Prostate gland (tissue), 2 donors: ENCODE measurements at regions not wholly inside any gene's neighbourhood (a gene's known extent, or its start where the extent isn't known, plus 50 kb on each side); places are given as distances from the start of the nearest gene placed in this dataset.

Source experiments
- DNase-seq: peaks from one replicate; pipeline ENCODE4 v3.0.0-alpha.2; 2019; ENCODE audit warnings: low spot score
- H3K27ac ChIP-seq, 2 donors: fragments of 200-600 bp; sonication (generic); 2 replicates each; pipeline ENCODE4 v1.5.1; 2017 to 2019
- H3K27me3 ChIP-seq: fragments of 200-600 bp; sonication (generic); replicated peaks from 2 replicates; pipeline ENCODE4 v1.5.1; 2019; ENCODE audit not compliant: insufficient read depth
- H3K36me3 ChIP-seq, 2 donors: fragments of 200-600 bp; sonication (generic); 1 replicate in 1 of 2; 2 replicates in 1 of 2; pipeline versions ENCODE4 v1.5.1 to v1.8.1; 2017 to 2019
- H3K4me1 ChIP-seq: fragments of 200-600 bp; sonication (generic); replicated peaks from 2 replicates; pipeline ENCODE4 v1.5.1; 2019
- H3K4me3 ChIP-seq, 2 donors: fragments of 200-600 bp; sonication (generic); 2 replicates each; pipeline ENCODE4 v1.5.1; 2017 to 2019
- H3K9me3 ChIP-seq: fragments of 200-600 bp; sonication (generic); 2 replicates; pipeline ENCODE4 v1.5.1; 2017
- POLR2A ChIP-seq: fragments of 450-650 bp; IDR thresholded peaks from one replicate; pipeline ENCODE4 v1.6.1; 2016; ENCODE audit warnings: antibody characterized with exemption, mild to moderate bottlenecking
- POLR2AphosphoS5 ChIP-seq: sonication (generic); formaldehyde crosslinking; IDR thresholded peaks from one replicate; pipeline ENCODE4 v1.6.1; 2017; ENCODE audit warnings: antibody characterized with exemption
- WGBS: methylation state at CpG from one replicate; pipeline ENCODE4 v1.1.5; 2018; 5-methylcytosine and 5-hydroxymethylcytosine counted together
- intact Hi-C: fragments of 100-400 bp; cut with DNase I; formaldehyde crosslinking; loops from one replicate; pipeline ENCODE4 v1.14.2; 2022
- TF ChIP-seq, protein P1 (sequence below), 4 experiments: fragments of 200-600 bp in 2 of 4; fragments of 450-650 bp in 2 of 4; sonication (generic) in 2 of 4; IDR thresholded peaks; 1 replicate in 3 of 4; 2 replicates in 1 of 4; pipeline ENCODE4 v1.5.1; 2016 to 2019; ENCODE audit warnings: antibody characterized with exemption in 4 of 4, mild to moderate bottlenecking in 2 of 4, moderate library complexity in 2 of 4

DNA sequence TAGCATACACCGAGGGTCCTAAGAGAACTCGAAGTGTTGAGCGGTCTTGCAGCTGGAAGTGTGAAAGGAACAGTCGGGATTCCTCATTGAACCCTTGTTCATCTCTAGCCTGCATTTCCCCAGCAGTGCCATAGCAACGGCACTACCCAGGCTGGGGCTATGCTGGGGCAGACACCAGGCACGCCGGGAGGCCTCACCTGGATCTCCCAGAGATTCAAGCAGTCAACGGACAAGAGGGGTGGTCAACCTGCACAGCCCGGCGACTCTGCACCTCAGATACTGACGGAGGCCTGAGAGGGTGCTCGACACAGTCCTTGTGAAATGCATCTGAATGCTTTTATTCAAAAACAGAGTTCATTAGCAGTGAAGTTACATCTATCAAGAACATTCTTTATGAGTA is 604.2 kb downstream of the GALR1 start:
- H3K27me3 ChIP-seq: no peaks in the 10 kb centered on the region
- H3K4me3 ChIP-seq: no peak overlapping the region
- TF ChIP-seq POLR2AphosphoS5 (no peak), POLR2A (no peak)
- TF ChIP-seq, protein P1, sequence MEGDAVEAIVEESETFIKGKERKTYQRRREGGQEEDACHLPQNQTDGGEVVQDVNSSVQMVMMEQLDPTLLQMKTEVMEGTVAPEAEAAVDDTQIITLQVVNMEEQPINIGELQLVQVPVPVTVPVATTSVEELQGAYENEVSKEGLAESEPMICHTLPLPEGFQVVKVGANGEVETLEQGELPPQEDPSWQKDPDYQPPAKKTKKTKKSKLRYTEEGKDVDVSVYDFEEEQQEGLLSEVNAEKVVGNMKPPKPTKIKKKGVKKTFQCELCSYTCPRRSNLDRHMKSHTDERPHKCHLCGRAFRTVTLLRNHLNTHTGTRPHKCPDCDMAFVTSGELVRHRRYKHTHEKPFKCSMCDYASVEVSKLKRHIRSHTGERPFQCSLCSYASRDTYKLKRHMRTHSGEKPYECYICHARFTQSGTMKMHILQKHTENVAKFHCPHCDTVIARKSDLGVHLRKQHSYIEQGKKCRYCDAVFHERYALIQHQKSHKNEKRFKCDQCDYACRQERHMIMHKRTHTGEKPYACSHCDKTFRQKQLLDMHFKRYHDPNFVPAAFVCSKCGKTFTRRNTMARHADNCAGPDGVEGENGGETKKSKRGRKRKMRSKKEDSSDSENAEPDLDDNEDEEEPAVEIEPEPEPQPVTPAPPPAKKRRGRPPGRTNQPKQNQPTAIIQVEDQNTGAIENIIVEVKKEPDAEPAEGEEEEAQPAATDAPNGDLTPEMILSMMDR (IDR thresholded peaks at IDR 0.05): no peak
- H3K36me3 ChIP-seq: no peaks in the 10 kb centered on the region
- no peak overlapping the region for H3K27ac ChIP-seq
- H3K9me3 ChIP-seq: no peaks in the 10 kb centered on the region
- whole genome bisulfite sequencing: 91% methylated on average over 12 of the region's 12 CpGs
- DNase-seq: no peak
- H3K4me1 ChIP-seq: no peaks in the 10 kb centered on the region
- intact Hi-C loops: no loop called here

DNA sequence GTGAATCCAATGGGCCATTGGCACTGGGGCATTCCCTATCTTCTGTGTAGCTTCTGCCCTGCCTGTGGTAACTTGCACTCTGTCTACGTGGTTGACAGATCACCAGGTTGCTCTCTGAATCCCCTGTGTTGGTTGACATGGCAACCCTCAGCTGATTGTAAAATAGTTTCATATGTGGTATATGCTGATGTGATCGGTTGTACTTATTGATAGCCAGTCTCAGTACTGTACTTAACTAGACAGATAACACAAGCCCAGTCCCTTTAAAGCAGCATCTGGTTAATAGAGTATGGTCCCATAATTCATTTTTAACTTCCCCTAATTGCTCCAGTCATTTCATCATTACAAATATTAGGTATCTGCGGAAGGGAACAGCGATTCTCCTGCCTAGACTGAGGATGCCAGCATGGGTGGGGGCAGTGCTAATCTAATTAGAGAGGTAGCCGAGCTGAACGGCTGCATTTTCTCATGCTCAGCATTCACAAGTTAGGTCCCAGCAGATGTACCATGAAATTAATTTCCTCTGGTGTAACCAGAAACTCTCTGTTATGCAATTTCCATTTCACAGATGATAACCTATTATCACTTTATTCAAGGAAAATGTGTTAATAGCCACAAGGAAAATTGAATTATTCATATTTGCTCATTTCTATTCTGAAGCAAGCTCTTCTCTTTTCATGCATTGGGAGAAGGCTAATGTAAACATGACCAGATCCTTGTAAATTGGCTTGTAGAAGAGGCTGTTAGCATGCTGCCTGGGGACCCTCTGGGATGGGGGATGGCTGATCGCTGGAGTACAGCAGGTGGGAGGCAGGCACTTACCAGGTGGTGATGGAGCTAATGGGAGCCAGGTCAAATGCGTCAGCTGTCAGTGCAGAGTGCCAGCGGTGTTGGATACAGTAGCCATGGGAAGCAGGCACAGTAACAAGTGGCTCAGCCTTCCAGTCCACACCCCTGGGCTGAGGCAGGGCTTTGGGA is 608.3 kb downstream of the GALR1 start:
- no peaks in the 10 kb centered on the region for H3K4me1 ChIP-seq
- 48% methylated on average over 9 of the region's 9 CpGs for WGBS

DNA sequence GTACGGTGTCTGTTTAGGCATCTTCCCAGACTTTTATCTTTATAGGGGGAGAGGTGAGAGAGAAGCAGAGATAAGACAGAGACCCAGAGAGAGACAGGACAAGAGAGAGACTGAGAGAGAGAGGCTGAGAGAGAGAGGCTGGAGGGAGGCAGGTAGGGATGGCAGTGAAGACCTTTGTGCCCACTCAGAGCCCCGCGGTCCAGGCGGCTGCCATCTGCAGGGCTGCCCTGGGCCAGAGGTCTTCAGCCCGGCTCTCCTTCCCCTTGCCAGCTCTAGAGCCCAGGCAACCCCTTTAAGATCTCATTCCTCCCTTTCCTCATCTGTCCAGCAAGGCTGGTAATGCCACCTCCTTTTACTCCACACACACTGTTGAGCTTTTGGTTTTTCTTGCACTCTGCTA is 610.0 kb downstream of the GALR1 start:
- no peaks in the 10 kb centered on the region for H3K4me1 ChIP-seq
- no peak overlapping the region for H3K27ac ChIP-seq
- intact Hi-C loops: no loop called here
- H3K9me3 ChIP-seq: no peaks in the 10 kb centered on the region
- no peak overlapping the region for H3K4me3 ChIP-seq
- no peaks in the 10 kb centered on the region for H3K36me3 ChIP-seq
- no peaks in the 10 kb centered on the region for H3K27me3 ChIP-seq
- no peak for TF ChIP-seq POLR2AphosphoS5
- TF ChIP-seq POLR2A: no peak
- TF ChIP-seq, protein P1 (IDR thresholded peaks at IDR 0.05): no peak
- DNase-seq: no peak
- WGBS: 82% methylated on average over 5 of the region's 5 CpGs

More for the DNA sequence above, 608.3 kb downstream of the GALR1 start:
- Histone ChIP-seq H3K36me3 (no peaks in the 10 kb centered on the region), H3K9me3 (no peaks in the 10 kb centered on the region), H3K4me3 (no peak overlapping the region), H3K27me3 (no peaks in the 10 kb centered on the region), H3K27ac (no peak overlapping the region)
- TF ChIP-seq POLR2AphosphoS5 (no peak), POLR2A (no peak)
- TF ChIP-seq, protein P1 (IDR thresholded peaks at IDR 0.05): no peak
- no peak for DNase-seq
- intact Hi-C loops: no loop called here

DNA sequence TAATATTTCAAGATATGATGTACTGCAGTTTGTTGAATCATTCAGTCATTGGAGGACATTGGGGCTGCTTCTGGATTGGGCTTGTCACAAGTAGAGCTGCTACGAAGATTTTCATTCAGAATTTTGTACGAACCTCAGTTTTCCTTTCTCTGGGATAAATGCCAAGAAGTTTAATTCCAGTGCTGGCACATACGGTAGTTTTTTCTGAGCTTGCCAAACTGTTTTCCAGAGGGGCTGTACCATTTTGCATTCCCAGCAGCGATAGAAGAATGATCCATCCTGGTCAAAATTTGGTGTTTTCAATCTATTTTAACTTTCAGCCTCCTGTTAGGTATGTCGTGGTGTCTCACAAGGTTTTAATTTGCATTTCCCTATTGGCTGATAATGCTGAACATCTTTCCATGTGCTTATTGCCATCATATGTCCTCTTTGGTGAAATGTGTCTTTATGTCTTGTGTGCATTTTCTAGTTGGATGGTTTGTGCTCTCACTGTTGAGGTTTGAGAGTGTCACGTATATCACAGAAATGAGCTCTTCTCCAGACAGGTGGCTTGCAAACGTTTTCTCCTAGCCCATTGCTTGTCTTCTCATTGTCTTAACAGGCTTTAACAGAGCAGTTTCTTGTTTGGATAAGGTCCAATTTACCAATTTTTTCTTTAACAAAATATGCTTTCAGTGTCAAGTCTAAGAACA is 612.6 kb downstream of the GALR1 start:
- Histone ChIP-seq H3K9me3 (no peaks in the 10 kb centered on the region), H3K27me3 (no peaks in the 10 kb centered on the region), H3K4me1 (no peaks in the 10 kb centered on the region), H3K4me3 (no peak overlapping the region), H3K27ac (no peak overlapping the region), H3K36me3 (no peaks in the 10 kb centered on the region)
- intact Hi-C loops: no loop called here
- WGBS: 54% methylated on average over 7 of the region's 7 CpGs
- TF ChIP-seq POLR2A (no peak), POLR2AphosphoS5 (no peak)
- TF ChIP-seq, protein P1 (IDR thresholded peaks at IDR 0.05): no peak
- no peak for DNase-seq
